GM21717 (cell line): ENCODE measurements at regions not wholly inside any gene's neighbourhood (a gene's known extent, or its start where the extent isn't known, plus 50 kb on each side); places are given as distances from the start of the nearest gene placed in this dataset.

ENCODE experiments used
- ATAC-seq: cut with Tn5 transposase; IDR thresholded peaks from one replicate; pipeline ENCODE4 v1.9.1; 2021; ENCODE audit warnings: mild to moderate bottlenecking, moderate library complexity; ENCODE audit not compliant: unreplicated experiment

- ATAC-seq, result no peak
Observed at GRCh38 chr12:14148489-14149270, 167.3 kb upstream of the GRIN2B start.

- peak; percentile 32 for ATAC-seq
Observed at GRCh38 chr12:14153803-14154202, 172.4 kb upstream of the GRIN2B start.

GRCh38 chr12:14156606-14157005, 175.2 kb upstream of the GRIN2B start:
- ATAC-seq, result peak; percentile 13

GRCh38 chr12:14157088-14157747, 175.8 kb upstream of the GRIN2B start:
- ATAC-seq, result peak; percentile 97

- ATAC-seq, result no peak
Observed at GRCh38 chr12:14164266-14164665, 182.9 kb upstream of the GRIN2B start.

DNA sequence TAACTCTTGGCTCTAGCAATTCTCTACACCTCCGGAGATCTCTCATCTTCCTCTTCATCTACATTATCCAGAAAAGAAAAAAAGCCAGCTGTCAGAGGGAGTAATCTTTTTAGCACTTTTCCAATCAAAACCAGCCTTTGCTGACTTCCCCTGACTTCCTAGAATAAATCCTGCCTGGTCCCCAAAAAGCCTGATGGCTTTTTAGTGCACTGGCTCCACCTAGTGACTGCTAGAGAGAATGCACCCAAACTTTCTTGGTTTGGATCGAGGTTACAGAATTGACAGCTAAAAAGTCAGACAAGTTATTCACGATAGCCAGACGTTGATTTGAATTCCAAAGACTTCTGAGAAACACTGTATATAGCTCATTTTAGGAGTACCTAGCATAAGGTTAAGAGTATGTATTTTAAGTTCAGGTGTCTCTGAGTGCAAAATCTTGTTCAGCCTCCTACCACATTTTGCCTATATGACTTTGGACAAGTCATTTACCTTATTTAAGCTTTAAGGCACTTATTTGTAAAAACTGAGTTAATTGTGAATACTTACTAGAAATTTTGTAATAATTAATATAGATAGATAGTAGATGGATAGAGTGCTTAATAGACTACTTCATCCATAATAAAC, 185.7 kb upstream of the GRIN2B start:
- no peak for ATAC-seq

- ATAC-seq, result no peak
Observed at GRCh38 chr12:14169281-14169680, 187.9 kb upstream of the GRIN2B start.

DNA sequence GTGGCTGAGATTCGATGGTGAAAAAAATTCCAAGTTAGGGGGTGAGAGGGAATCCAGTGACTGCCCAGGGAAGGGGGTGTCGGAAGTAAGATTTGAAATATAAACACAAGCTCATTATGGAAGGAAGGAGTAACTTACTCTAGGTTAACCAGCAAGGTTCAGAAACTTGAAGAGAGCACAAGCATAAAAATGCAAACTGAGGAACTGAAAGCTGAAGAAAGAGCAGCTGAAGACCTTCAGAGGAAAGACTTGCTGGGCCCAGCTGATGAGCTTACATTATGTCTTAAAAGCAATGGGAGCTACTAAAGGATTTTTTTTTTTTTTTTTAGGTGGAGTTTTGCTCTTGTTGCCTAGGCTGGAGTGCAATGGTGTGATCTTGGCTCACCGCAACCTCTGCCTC, 189.7 kb upstream of the GRIN2B start:
- peak; percentile 90 for ATAC-seq

GRCh38 chr12:14175206-14175605, 190.3 kb upstream of the ATF7IP start:
- no peak for ATAC-seq

DNA sequence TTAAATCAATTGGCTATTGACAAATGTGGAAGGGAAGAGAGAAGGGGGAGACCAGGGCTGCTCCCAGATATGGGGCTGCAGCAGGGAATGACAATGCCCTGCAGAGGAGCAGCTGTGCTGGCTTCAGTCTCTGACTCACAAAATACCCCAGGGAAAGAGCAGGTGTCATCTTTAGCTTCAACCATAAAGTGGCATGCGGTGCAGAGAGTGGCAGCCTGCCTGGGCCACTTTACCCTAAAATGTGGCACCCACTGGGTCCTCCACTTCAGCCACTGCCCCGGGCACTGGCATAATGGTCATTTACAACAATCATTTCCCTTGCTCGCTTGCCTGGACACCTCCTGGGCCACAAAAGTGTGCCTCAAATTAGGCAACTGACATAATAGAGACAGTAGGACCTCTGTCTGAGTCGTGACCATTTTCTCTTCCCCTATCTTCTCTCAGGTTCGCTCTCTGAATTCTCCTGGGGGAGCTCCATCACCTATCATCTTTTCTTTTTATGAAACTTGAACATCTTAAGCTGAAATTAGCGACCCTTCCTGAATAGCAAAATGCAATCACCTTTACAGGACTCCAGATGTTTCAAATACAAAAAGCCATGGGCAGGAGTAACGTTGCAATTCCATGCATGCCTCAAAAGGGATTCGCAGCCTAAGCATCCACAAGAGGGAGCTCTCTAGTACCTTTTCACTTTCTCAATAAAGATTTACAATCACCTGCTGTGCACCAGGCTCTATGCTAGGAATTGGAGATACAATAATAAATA, 179.9 kb upstream of the ATF7IP start:
- ATAC-seq, result peak; percentile 81

DNA sequence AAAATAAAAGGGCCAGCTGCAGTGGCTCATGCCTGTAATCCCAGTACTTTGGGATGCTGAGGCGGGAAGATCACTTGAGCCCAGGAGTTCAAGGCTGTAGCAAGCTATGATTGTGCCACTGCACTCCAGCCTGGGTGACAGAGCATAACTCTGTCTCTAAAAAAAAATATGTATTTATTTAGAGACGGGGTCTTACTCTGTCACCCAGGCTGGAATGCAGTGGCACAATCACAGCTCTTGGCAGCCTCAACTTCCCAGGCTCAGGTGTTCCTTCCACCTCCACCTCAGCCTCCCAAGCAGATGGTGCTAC, 179.3 kb upstream of the ATF7IP start:
- no peak for ATAC-seq

DNA sequence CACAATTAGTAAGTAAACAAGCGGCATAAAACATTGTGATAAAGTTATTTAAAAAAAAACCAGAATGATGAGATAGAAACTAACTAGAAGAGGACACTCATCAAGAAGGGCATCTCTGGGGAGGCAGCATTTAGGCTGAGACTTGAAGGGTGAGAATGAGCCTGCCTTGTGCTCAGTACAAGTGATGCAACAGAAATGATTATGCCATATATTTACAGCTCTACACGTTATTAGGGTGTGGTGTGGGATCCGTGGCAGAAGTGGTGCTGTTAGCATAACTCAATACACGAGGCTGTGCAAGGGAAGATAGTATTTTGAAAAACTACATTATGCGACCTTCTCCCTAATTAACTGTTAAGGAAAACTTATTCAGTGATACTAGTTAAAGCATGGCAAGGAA, 178.5 kb upstream of the ATF7IP start:
- ATAC-seq, result no peak

DNA sequence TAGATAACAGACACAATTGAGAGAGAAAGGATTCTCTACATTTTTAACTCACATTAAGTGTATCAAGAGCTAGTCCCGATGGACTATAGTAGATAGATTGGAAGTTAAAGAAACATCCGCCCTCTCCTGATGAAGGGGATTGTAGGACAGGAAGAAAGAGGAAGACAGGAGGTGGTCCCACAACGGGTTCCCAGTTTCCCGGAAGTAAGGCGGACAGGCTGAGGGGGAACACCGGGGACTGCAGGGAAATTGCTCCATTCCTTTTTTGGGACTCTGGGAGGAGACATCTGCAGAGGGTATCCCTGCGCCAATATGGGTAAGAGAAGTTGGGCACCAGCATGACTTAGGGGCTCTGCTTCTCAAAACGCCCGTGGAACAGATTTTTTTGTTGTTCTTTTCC, 177.5 kb upstream of the ATF7IP start:
- no peak for ATAC-seq

DNA sequence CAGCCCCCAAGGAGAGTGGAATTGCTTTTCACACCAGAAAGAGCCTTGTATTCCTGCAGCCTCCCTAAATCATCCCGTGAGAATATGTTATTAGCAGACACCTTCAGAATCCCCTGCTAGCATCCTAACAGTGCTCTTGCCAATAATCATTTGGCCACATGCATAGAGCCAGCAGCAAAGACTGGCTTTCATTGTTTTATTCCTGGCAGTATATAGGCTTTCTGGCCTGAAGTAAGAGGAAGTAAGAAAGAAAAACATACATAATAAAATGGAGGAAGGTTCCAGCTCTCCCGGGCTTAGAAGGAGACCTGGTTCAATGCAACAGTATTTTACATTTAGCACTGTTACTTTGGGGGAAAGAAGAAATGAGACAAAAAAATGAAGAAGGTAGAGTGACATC, 176.7 kb upstream of the ATF7IP start:
- no peak for ATAC-seq

DNA sequence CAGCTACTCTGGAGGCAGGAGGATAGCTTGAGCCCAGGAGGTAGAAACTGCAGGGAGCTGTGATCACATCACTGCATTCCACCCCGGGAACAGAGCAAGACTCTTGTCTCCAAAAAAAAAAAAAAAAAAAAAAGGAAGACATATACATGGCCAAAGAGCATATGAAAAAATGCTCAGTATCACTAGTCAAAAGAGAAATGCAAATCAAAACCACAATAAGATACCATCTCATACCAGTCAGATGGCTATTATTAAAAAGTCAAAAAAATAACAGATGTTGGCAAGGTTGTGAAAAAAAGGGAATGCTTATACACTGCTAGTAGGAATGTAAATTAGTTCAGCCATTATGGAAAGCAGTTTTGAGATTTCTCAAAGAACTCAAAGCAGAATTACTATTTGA, 174.8 kb upstream of the ATF7IP start:
- ATAC-seq, result no peak

GRCh38 chr12:14191612-14192011, 173.9 kb upstream of the ATF7IP start:
- no peak for ATAC-seq

- ATAC-seq, result no peak
Observed at GRCh38 chr12:14193639-14194038, 171.8 kb upstream of the ATF7IP start.

DNA sequence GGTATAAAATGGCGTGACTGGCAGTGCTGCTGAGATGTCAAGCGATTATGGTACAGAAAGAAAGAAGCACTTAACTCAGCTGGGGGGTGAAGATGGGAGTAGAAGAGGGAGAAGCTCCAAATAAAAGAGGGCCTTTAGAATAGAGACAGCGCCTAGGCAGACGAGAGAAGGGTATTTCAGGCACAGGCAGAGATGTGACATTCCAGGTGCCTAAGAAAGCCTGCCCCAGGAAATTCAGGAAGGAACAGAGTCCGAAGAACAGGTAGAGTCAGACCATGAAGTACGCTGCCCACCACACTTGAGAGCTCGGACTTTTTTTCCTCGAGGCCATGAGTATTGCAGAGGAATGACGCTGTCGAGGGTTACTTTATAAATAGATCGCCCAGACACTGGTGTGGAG, 170.9 kb upstream of the ATF7IP start:
- no peak for ATAC-seq

GRCh38 chr12:14199455-14200198, 165.9 kb upstream of the ATF7IP start:
- ATAC-seq, result no peak

DNA sequence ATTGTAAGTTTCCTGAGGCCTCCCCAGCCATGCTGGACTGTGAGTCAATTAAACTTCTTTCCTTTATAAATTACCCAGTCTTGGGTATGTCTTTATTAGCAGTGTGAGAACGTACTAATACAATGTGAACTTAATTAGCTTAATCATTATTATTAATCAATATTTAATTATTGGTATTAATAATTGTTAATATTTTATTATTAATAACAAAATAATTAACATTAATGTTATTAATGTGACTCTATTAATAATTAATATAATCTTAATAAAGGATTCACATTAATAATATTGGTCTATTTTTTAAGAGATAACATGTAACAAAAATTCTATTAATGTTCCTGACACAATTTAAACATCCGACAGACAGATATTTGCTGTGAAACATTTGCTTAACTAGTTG, 164.9 kb upstream of the ATF7IP start:
- ATAC-seq, result no peak

- ATAC-seq, result no peak
Observed at GRCh38 chr12:14201291-14201690, 164.2 kb upstream of the ATF7IP start.
